CD4-positive, alpha-beta T cell (primary cell): ENCODE measurements at regions not wholly inside any gene's neighbourhood (a gene's known extent, or its start where the extent isn't known, plus 50 kb on each side); places are given as distances from the start of the nearest gene placed in this dataset.

Source experiments
- ATAC-seq: fragments of 200-7000 bp; cut with Tn5 transposase; one replicate; pipeline ENCODE4 v1.10.0; 2022; ENCODE audit warnings: mild to moderate bottlenecking; ENCODE audit not compliant: poor library complexity
- CTCF ChIA-PET: fragments of 350-600 bp; sonication (Branson Sonifier 250); formaldehyde crosslinking; loops from one replicate; lab custom pipeline; 2021; ENCODE audit warnings: antibody characterized with exemption, inconsistent platforms; lab: Charles Lee
- POLR2A ChIA-PET: fragments of 350-600 bp; sonication (Branson Sonifier 250); formaldehyde crosslinking; loops from one replicate; lab custom pipeline; 2021; ENCODE audit warnings: antibody characterized with exemption, inconsistent platforms; lab: Charles Lee
- DNase-seq, 14 experiments: peaks; one replicate each; pipeline ENCODE4 v3.0.0-alpha.2; 2013 to 2020; ENCODE audit warnings: mixed read lengths in 2 of 14
- H3K27ac ChIP-seq, 2 donors: one replicate each; pipeline versions ENCODE4 v1.5.1 to v1.7.0; 2013; ENCODE audit warnings: low read length in 2 of 2, low read depth in 1 of 2, mild to moderate bottlenecking in 1 of 2
- H3K27me3 ChIP-seq, 2 experiments: 1 replicate in 1 of 2; 2 replicates in 1 of 2; pipeline versions ENCODE4 v1.6.1 to v1.7.0; 2013; ENCODE audit warnings: low read length in 2 of 2, control low read depth in 1 of 2, mild to moderate bottlenecking in 1 of 2, moderate library complexity in 1 of 2; ENCODE audit not compliant: insufficient read depth in 2 of 2, control insufficient read depth in 1 of 2
- H3K36me3 ChIP-seq: one replicate; pipeline ENCODE4 v1.6.1; 2013; ENCODE audit warnings: low read length, control low read depth; ENCODE audit not compliant: insufficient read depth
- H3K4me1 ChIP-seq: one replicate; pipeline ENCODE4 v1.6.1; 2013; ENCODE audit warnings: low read length, control low read depth; ENCODE audit not compliant: insufficient read depth
- H3K4me3 ChIP-seq: one replicate; pipeline ENCODE4 v1.5.1; 2013; ENCODE audit warnings: mild to moderate bottlenecking, low read length, moderate library complexity
- H3K9me3 ChIP-seq, 2 experiments: 1 replicate in 1 of 2; 2 replicates in 1 of 2; pipeline versions ENCODE4 v1.6.1 to v1.7.0; 2013; ENCODE audit warnings: low read length in 2 of 2, mild to moderate bottlenecking in 2 of 2, control low read depth in 1 of 2, moderate library complexity in 1 of 2; ENCODE audit not compliant: control insufficient read depth in 1 of 2, insufficient read depth in 1 of 2
- H3K27ac Mint-ChIP-seq: one replicate; pipeline ENCODE4 v1.8.0; 2020; ENCODE audit warnings: mixed read lengths
- H3K27me3 Mint-ChIP-seq: one replicate; pipeline ENCODE4 v1.8.0; 2021; ENCODE audit warnings: mixed read lengths
- H3K36me3 Mint-ChIP-seq: one replicate; pipeline ENCODE4 v1.8.0; 2021; ENCODE audit warnings: low read depth, mixed read lengths
- H3K4me1 Mint-ChIP-seq: one replicate; pipeline ENCODE4 v1.8.0; 2021; ENCODE audit warnings: low read depth, mixed read lengths
- H3K4me3 Mint-ChIP-seq: one replicate; pipeline ENCODE4 v1.8.0; 2020; ENCODE audit warnings: mild to moderate bottlenecking, mixed read lengths
- H3K9me3 Mint-ChIP-seq: one replicate; pipeline ENCODE4 v1.8.0; 2020; ENCODE audit warnings: mixed read lengths
- intact Hi-C, 2 experiments: fragments of 100-400 bp; cut with DNase I in 1 of 2; cut with micrococcal nuclease in 1 of 2; formaldehyde crosslinking; loops; one replicate each; pipeline versions ENCODE4 v1.15.1 to v1.9.0; 2023 to 2025; cut with DNase I, micrococcal nuclease
- TF ChIP-seq, protein P1 (sequence below): fragments of 200-600 bp; IDR thresholded peaks from one replicate; pipeline ENCODE4 v1.8.0; 2022; ENCODE audit warnings: antibody characterized with exemption, mild to moderate bottlenecking

DNA sequence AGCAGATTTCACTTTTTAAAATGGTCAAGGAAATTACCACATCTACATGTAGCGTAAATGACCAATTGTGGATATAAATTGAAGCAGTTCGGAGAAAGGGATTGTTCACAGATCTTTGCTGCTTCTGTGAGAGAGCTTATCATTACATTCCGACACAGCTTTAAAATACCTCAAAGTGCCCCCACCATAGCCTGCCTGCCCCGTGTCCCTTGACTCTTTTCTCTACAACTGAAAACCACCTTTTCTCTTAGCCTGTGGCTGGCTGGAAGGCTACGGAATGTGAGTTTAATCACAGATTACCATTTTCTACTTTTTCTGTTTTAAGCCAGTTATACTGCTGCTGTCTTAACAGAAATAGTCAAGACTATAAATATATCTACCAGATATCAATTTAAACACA lies 347.2 kb upstream of the MAP3K7 start:
- intact Hi-C loops = no loop called here
- Mint-ChIP-seq H3K36me3 (no peaks in the 10 kb centered on the region), H3K4me1 (no peaks in the 10 kb centered on the region), H3K9me3 (no peaks in the 10 kb centered on the region), H3K27ac (no peak overlapping the region), H3K4me3 (no peak overlapping the region), H3K27me3 (peaks cover 11% of the 10 kb centered on the region)
- peaks cover 0 to 6% of the 10 kb centered on the region in 2 experiments for H3K27me3 ChIP-seq
- no peaks in the 10 kb centered on the region for H3K4me1 ChIP-seq
- ChIA-PET POLR2A (no interaction called here), CTCF (no interaction called here)
- TF ChIP-seq, protein P1, sequence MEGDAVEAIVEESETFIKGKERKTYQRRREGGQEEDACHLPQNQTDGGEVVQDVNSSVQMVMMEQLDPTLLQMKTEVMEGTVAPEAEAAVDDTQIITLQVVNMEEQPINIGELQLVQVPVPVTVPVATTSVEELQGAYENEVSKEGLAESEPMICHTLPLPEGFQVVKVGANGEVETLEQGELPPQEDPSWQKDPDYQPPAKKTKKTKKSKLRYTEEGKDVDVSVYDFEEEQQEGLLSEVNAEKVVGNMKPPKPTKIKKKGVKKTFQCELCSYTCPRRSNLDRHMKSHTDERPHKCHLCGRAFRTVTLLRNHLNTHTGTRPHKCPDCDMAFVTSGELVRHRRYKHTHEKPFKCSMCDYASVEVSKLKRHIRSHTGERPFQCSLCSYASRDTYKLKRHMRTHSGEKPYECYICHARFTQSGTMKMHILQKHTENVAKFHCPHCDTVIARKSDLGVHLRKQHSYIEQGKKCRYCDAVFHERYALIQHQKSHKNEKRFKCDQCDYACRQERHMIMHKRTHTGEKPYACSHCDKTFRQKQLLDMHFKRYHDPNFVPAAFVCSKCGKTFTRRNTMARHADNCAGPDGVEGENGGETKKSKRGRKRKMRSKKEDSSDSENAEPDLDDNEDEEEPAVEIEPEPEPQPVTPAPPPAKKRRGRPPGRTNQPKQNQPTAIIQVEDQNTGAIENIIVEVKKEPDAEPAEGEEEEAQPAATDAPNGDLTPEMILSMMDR = no peak
- no peaks in the 10 kb centered on the region for H3K9me3 ChIP-seq
- H3K36me3 ChIP-seq = no peaks in the 10 kb centered on the region
- no peak for ATAC-seq
- no peak overlapping the region for H3K27ac ChIP-seq
- no peak for DNase-seq
- H3K4me3 ChIP-seq = no peak overlapping the region

DNA sequence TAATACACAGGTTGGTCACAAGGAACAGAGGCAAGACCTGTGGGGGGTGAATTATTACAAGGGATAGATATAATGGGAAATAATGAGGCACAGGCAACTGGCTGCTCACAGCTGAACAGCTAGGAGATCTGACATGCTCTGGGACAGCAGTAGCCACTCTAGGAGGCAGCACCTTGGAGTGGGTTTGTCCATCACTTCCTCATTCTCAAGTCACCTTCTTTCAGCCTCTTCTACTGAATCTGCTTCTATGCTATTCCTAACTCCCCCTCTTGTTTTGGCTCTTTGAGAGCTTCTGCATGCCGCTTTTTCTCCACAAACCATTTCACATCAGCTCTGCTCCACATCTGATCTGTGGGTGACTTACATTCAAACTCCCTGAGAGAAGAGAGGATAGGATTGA lies 345.5 kb upstream of the MAP3K7 start:
- intact Hi-C loops = no loop called here
- Mint-ChIP-seq H3K4me3 (no peak overlapping the region), H3K36me3 (no peaks in the 10 kb centered on the region), H3K27me3 (peaks cover 15% of the 10 kb centered on the region), H3K4me1 (no peaks in the 10 kb centered on the region), H3K27ac (no peak overlapping the region), H3K9me3 (no peaks in the 10 kb centered on the region)
- TF ChIP-seq, protein P1 = no peak
- H3K27me3 ChIP-seq = peaks cover 0 to 11% of the 10 kb centered on the region in 2 experiments
- H3K4me3 ChIP-seq = no peak overlapping the region
- no peaks in the 10 kb centered on the region for H3K4me1 ChIP-seq
- DNase-seq = no peak
- no peak overlapping the region for H3K27ac ChIP-seq
- CTCF ChIA-PET = interaction anchor here (1.2 kb wide), 1 partner anchor 9 kb away, joined by 5 read pairs; no protein-coding TSS in a partner anchor
- H3K36me3 ChIP-seq = no peaks in the 10 kb centered on the region
- POLR2A ChIA-PET = no interaction called here
- no peaks in the 10 kb centered on the region for H3K9me3 ChIP-seq
- no peak for ATAC-seq

DNA sequence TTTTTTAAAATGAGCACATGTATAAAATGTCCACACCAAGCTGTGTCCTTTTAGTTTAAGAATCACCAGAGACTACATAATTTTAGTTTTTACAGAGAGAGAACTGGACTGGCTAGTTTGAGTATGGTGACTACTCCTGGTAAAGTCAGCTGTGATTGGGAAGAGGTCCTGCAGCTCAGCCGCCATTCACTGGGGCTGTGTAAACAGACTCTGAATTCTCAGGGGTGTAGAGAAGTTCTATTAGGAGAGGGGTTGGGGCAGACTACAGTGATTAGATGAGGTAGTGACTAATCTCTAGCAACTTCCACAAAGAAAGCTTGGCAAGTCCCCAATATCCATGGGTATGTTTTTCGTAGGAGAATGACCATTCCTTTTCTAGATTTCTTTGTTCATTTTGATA lies 341.2 kb upstream of the MAP3K7 start:
- Histone ChIP-seq H3K4me3 (no peak overlapping the region), H3K36me3 (no peaks in the 10 kb centered on the region), H3K27me3 (peaks cover 0 to 11% of the 10 kb centered on the region in 2 experiments), H3K27ac (no peak overlapping the region), H3K4me1 (no peaks in the 10 kb centered on the region), H3K9me3 (no peaks in the 10 kb centered on the region)
- POLR2A ChIA-PET = no interaction called here
- TF ChIP-seq, protein P1 = no peak
- H3K4me1 Mint-ChIP-seq = no peaks in the 10 kb centered on the region
- no peaks in the 10 kb centered on the region for H3K36me3 Mint-ChIP-seq
- H3K4me3 Mint-ChIP-seq = no peak overlapping the region
- H3K9me3 Mint-ChIP-seq = no peaks in the 10 kb centered on the region
- intact Hi-C loops = no loop called here
- DNase-seq (no peak), ATAC-seq (no peak)
- no peak overlapping the region for H3K27ac Mint-ChIP-seq
- peaks cover 14% of the 10 kb centered on the region for H3K27me3 Mint-ChIP-seq
- CTCF ChIA-PET = interaction anchor here (1.7 kb wide), 1 partner anchor 13 kb away, joined by 4 read pairs; no protein-coding TSS in a partner anchor
